DND-41 (cell line): ENCODE measurements at regions not wholly inside any gene's neighbourhood (a gene's known extent, or its start where the extent isn't known, plus 50 kb on each side); places are given as distances from the start of the nearest gene placed in this dataset.

Experiments
- ATAC-seq: fragments of 200-7000 bp; cut with Tn5 transposase; 3 replicates; pipeline ENCODE4 v1.9.1; 2021; ENCODE audit warnings: low read depth; ENCODE audit not compliant: insufficient read depth
- DNase-seq: peaks from one replicate; pipeline ENCODE4 v3.0.0-alpha.2; 2020
- H2AFZ ChIP-seq: 2 replicates; pipeline ENCODE4 v1.6.0; 2012; ENCODE audit warnings: low read depth, low read length
- H3K27ac ChIP-seq: 2 replicates; pipeline ENCODE4 v1.5.1; 2012; ENCODE audit warnings: low read length, inconsistent platforms
- H3K27me3 ChIP-seq: fragments of 200-600 bp; sonication (generic); 2 replicates; pipeline ENCODE4 v1.6.0; 2012; ENCODE audit warnings: low read length, mild to moderate bottlenecking, inconsistent platforms; ENCODE audit not compliant: insufficient read depth, poor library complexity
- H3K36me3 ChIP-seq: 2 replicates; pipeline ENCODE4 v1.5.1; 2012; ENCODE audit warnings: low read length, inconsistent platforms; ENCODE audit not compliant: insufficient read depth
- H3K4me1 ChIP-seq: 2 replicates; pipeline ENCODE4 v1.5.1; 2012; ENCODE audit warnings: mild to moderate bottlenecking, low read length; ENCODE audit not compliant: insufficient read depth
- H3K4me2 ChIP-seq: 2 replicates; pipeline ENCODE4 v1.6.0; 2012; ENCODE audit warnings: mild to moderate bottlenecking, moderate library complexity, low read length, inconsistent platforms; ENCODE audit not compliant: insufficient read depth
- H3K4me3 ChIP-seq, 2 experiments: fragments of 200-600 bp in 1 of 2; shearing (Covaris generic) in 1 of 2; 2 replicates each; pipeline ENCODE4 v1.5.1; 2012 to 2016; ENCODE audit warnings: inconsistent platforms in 2 of 2, low read length in 2 of 2, mild to moderate bottlenecking in 2 of 2, low read depth in 1 of 2, moderate library complexity in 1 of 2
- H3K79me2 ChIP-seq: 2 replicates; pipeline ENCODE4 v1.6.0; 2012; ENCODE audit warnings: low read length, inconsistent platforms; ENCODE audit not compliant: insufficient read depth
- H3K9ac ChIP-seq: 2 replicates; pipeline ENCODE4 v1.6.0; 2012; ENCODE audit warnings: low read depth, mild to moderate bottlenecking, inconsistent platforms, low read length, moderate library complexity
- H3K9me3 ChIP-seq: 2 replicates; pipeline ENCODE4 v1.5.1; 2012; ENCODE audit warnings: low read length, moderate library complexity, mild to moderate bottlenecking, inconsistent platforms; ENCODE audit not compliant: insufficient read depth, severe bottlenecking
- H4K20me1 ChIP-seq: 2 replicates; pipeline ENCODE4 v1.6.0; 2012; ENCODE audit warnings: low read length; ENCODE audit not compliant: insufficient read depth
- CTCF ChIP-seq: IDR thresholded peaks from 2 replicates; pipeline ENCODE4 v1.5.1; 2012; ENCODE audit warnings: borderline replicate concordance, low read length, moderate library complexity, mild to moderate bottlenecking; ENCODE audit not compliant: poor library complexity, severe bottlenecking; ENCODE audit errors: extremely low read depth
- EZH2 ChIP-seq: IDR thresholded peaks from 3 replicates; pipeline ENCODE4 v1.6.1; 2012; ENCODE audit warnings: borderline replicate concordance, low read depth, mild to moderate bottlenecking, moderate library complexity, low read length, inconsistent platforms; ENCODE audit not compliant: severe bottlenecking

GRCh38 chr12:107356937-107357295, 263.6 kb upstream of the CRY1 start:
- DNase-seq (no peak), ATAC-seq (no peak)
- Histone ChIP-seq H3K9ac (no peak overlapping the region), H4K20me1 (no peaks in the 10 kb centered on the region), H3K79me2 (no peaks in the 10 kb centered on the region), H3K27ac (no peak overlapping the region), H3K27me3 (peaks cover 2% of the 10 kb centered on the region), H3K4me1 (no peaks in the 10 kb centered on the region), H3K4me2 (no peak overlapping the region), H3K9me3 (no peaks in the 10 kb centered on the region), H3K4me3 (no peak overlapping the region), H3K36me3 (no peaks in the 10 kb centered on the region), H2AFZ (no peak overlapping the region)
- TF ChIP-seq CTCF (no peak), EZH2 (no peak)

- no peak for ATAC-seq
- Histone ChIP-seq H3K9ac (no peak overlapping the region), H3K79me2 (no peaks in the 10 kb centered on the region), H3K27ac (no peak overlapping the region), H3K4me1 (no peaks in the 10 kb centered on the region), H3K27me3 (peaks cover 5% of the 10 kb centered on the region), H3K36me3 (no peaks in the 10 kb centered on the region), H3K4me2 (no peak overlapping the region), H4K20me1 (no peaks in the 10 kb centered on the region), H3K9me3 (no peaks in the 10 kb centered on the region), H2AFZ (no peak overlapping the region), H3K4me3 (no peak overlapping the region)
- DNase-seq: no peak
- TF ChIP-seq EZH2 (no peak), CTCF (no peak)
Measured at GRCh38 chr12:107359382-107359781, 266.0 kb upstream of the CRY1 start.

DNA sequence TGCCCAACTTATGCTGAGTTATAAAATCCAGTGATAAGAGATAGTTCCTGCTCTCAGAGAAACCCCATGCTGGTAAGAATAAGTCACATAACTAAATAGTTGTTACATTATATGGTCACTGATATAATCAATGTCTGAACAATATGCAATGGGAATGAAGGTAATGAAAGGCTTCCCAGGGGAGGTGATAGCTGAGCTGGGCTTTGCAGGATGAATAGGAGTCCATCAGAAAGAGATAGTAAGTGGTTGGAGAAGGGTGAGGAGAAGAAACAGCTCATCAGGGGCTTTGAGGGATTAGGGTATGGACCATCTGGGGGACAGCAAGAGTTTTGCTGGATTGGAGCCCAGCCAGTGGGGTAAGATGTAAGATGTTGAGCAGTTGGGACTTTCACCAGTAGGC, 266.7 kb upstream of the CRY1 start:
- no peak overlapping the region for H3K4me3 ChIP-seq
- DNase-seq (no peak), ATAC-seq (no peak)
- H3K79me2 ChIP-seq: no peaks in the 10 kb centered on the region
- no peaks in the 10 kb centered on the region for H4K20me1 ChIP-seq
- H3K9ac ChIP-seq: no peak overlapping the region
- H3K4me2 ChIP-seq: no peak overlapping the region
- peaks cover 5% of the 10 kb centered on the region for H3K27me3 ChIP-seq
- no peaks in the 10 kb centered on the region for H3K36me3 ChIP-seq
- H3K4me1 ChIP-seq: no peaks in the 10 kb centered on the region
- no peaks in the 10 kb centered on the region for H3K9me3 ChIP-seq
- TF ChIP-seq CTCF: no peak
- no peak for TF ChIP-seq EZH2
- H3K27ac ChIP-seq: no peak overlapping the region
- no peak overlapping the region for H2AFZ ChIP-seq

GRCh38 chr12:107360482-107360881, 267.1 kb upstream of the CRY1 start:
- no peak overlapping the region for H3K4me2 ChIP-seq

More at GRCh38 chr12:107360482-107360881, 267.1 kb upstream of the CRY1 start:
- DNase-seq (no peak), ATAC-seq (no peak)
- no peaks in the 10 kb centered on the region for H3K79me2 ChIP-seq
- no peak overlapping the region for H3K4me3 ChIP-seq
- no peaks in the 10 kb centered on the region for H3K9me3 ChIP-seq
- H4K20me1 ChIP-seq: no peaks in the 10 kb centered on the region
- no peak overlapping the region for H3K27ac ChIP-seq
- peaks cover 5% of the 10 kb centered on the region for H3K27me3 ChIP-seq
- H2AFZ ChIP-seq: no peak overlapping the region
- no peak overlapping the region for H3K9ac ChIP-seq
- H3K36me3 ChIP-seq: no peaks in the 10 kb centered on the region
- H3K4me1 ChIP-seq: no peaks in the 10 kb centered on the region
- TF ChIP-seq EZH2: no peak
- TF ChIP-seq CTCF: no peak
